GM19035 (cell line): ENCODE measurements at regions not wholly inside any gene's neighbourhood (a gene's known extent, or its start where the extent isn't known, plus 50 kb on each side); places are given as distances from the start of the nearest gene placed in this dataset.
A peak's percentile ranks its signal among the peaks of the same experiment; 100 is the strongest.

Experiments used
- ATAC-seq: cut with Tn5 transposase; IDR thresholded peaks from one replicate; pipeline ENCODE4 v1.9.1; 2021; ENCODE audit not compliant: unreplicated experiment

DNA sequence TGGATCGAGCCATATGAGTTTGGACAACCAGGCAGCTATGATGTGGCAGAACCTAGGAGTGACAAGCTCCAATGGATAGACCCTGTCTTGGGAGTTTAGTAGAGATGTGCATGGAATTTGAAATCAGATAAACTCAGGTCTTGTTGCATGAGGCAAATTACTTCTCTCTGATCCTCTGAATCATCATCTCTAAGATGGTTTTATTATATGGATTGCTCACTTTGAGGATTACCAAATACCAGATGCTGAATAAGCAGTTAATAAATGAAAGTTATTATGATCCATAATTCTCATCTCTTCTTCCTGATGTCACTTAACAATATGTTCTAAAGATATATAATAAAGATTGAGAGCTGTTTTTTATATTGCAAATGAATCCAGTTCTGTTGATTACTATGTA lies 622.2 kb downstream of the NTRK3 start:
- ATAC-seq: no peak

DNA sequence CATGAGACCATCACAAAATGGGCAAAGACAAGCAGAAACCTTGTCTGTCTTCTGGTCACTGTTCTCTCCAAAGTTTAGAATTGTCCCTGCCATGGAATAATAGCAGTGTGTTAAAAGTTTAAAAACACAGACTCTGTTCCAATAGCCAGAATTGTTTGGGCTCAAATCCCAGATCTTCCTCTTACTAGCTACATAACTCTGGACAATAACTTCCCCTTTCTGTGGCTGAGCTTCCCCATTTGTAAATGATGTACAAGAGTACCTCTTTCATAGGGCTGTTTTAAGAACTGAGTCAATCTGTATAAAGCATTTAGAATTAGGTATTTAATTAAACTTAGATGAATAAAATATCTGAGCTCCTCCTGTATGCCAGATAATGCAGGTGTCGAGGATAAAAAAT lies 623.0 kb downstream of the NTRK3 start:
- ATAC-seq: no peak

DNA sequence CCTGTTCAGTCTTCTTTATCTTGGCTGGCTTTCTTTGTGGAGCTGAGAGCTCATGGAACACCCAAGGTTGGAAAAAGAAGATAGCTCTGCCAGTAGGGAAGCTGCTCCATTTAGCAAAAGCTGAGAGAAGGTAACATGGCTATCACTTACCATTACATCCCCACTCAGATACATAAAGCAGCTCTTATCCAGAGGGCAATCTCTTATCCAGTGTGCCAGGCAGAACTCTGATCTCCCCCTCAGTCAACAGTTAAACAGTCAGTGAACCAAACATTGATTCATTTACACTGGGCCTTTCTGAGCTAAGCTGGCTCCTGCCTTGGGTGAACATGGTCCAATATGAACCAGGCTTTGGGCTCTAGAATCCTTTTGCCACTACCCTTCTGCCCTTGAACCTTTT lies 624.2 kb downstream of the NTRK3 start:
- no peak for ATAC-seq

DNA sequence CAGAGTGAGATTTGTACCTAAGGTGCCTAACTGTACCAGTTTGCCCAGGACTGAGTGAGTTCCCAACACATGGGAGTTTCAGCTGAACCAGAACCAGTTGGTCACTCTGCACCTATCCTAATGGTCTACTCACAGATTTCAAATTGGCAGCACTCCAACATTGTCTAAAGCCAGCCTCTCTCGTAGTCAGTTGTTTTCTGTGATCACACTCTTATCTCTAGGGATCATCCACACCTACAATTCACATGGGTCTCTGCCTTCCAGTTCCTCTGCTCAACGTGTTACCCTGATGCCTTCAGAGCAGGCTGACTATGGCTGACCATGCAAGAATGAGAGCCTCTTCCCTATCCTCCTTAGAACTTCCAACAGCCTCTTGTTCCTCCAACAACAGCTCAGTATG lies 624.8 kb downstream of the NTRK3 start:
- no peak for ATAC-seq

DNA sequence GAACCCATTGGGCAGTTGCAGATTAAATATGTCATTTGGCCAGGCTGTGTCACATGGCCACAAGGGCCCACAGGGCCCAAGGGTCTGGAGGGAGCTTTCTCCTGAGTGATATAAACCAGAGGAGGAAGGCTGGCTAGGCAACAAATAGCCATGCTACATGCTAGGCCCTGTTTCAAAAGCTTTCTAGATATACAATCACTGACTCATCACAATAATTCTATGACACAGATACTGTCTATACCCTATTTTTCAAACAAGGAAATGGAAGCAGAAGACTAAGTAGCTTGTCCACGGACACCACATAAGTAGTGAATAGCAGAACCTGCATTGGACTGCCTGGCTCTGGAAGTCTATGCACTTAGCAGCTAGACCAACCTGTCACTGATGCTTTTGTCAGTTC lies 625.4 kb downstream of the NTRK3 start:
- no peak for ATAC-seq

DNA sequence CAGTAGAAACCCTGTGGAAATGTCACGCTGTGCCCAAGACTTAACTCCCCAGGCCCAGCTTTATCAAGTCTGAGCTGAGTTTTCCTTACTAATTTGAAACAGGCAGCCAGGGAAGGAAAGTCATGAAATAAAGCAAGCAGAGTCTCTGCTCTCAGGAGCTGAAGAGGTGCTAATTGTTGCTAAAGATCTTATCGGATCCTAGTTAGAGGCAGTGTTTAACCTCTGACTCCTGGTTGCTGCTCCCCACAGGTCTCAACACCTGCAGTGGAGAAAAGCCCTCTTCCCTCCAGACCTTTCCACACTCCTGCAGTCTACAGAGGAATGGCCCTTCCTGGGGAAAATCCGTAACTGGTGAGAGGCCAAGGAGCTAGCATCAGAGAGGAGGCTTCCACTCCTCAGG lies 628.2 kb downstream of the NTRK3 start:
- no peak for ATAC-seq

DNA sequence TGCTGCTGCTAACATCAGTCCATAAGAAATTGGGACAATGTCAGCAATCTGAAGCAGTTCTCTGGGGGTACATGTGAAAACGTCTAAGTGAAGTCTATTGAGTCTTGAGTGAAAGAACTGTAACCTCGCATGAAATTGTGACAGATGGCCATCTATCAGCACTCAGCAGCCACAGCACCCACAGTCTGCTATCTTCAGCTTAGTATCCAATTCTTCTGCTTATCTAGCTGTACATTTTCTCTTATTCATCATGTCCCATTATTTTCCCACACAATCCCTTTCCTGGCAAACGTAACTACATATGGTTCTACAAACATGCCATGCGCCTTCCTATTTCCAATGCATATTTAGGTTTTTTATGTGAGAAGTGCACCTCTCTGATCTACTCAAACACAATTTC lies 629.7 kb downstream of the NTRK3 start:
- no peak for ATAC-seq

DNA sequence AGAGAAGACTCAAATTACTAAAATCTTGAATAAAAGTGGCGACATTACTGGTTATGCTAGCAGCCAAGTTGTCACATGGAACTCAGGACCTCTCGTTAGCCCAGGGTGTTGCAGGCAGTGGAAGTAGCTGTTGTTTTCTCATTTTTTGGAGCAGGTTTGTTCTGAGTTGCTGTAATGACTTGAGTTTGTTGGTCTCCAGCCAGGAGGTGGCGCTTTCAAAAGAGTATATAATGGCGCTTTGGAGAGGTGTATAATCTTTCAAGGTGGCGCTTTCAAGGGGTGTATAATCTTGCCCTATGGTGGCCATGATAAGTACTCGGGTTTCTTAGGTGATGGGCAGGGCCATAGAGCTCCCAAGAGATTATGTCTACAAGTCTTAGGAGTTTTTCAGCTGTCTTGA lies 632.7 kb downstream of the NTRK3 start:
- ATAC-seq: no peak

DNA sequence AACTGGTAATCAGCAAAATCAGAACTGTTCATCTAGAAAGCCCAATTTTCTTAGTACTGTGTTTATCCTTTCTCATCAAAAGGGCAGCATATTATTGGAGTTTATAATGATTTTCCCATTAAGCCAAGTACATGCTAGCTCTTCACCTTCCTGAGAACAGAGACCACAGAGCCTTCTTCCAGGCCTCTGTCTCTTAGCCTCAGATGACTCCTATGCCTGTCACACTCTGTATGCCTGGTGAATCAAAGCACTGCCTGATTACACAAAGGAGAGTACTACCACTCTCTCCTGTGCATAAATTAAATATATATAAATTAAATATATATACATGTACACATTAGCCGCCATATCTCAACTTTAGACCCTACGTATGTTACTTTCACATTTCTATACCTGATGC lies 636.1 kb downstream of the NTRK3 start:
- no peak for ATAC-seq

DNA sequence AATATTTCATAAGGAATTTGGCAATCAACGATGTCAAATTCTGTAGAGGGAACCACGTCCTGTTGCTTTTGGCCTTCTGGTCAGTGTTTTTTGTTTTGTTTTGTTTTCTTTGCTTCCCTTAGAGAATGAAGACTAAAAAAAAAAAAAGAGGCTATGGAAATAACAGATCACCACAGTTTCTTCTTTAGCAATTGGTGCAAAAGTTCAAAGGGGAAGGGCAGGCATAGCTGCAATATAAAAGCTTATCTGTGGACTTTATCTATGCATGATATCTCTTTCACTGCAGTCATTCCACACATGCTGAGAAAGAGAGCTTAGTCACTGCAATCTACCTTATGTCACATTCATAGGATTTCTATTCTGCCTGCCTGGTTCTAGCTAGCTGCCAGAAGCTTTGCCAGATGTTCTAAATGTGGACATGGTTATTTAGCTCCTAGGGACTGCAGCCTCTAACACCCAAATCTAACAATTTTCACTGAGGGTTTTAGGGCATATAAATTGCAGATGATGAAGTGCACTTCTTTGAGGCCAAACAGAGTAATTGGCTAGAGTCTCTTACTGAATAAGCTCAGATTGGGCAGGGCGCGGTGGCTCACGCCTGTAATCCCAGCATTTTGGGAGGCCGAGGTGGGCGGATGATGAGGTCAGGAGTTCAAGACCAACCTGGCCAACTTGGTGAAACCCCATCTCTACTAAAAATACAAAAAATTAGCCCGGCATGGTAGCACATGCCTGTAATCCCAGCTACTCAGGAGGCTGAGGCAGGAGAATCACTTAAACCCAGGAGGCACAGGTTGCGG lies 637.2 kb downstream of the NTRK3 start:
- ATAC-seq: no peak

DNA sequence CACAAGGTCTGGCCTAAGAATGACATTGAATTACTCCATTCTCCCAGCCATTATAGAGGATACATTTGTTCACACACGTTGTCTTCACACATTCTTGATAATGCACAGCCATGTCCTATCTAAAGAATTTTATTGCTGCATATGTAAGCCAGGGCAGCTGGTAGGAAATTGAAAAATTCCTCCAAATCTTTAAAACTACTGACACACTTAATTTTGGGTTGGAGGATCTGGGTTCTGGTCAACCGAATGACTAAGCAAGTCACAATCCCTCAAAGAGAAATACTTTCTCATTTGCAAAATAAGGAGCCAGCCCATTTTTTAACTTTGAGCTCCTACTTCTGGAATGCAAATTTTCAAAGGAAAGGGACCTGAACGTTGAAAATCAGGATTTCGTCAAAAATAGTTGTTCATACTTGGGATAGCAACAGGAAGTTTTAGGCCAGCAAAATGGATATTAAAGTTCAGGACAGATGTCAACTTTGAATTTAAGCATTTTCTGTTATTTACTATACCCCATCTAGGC lies 638.3 kb downstream of the NTRK3 start:
- no peak for ATAC-seq

DNA sequence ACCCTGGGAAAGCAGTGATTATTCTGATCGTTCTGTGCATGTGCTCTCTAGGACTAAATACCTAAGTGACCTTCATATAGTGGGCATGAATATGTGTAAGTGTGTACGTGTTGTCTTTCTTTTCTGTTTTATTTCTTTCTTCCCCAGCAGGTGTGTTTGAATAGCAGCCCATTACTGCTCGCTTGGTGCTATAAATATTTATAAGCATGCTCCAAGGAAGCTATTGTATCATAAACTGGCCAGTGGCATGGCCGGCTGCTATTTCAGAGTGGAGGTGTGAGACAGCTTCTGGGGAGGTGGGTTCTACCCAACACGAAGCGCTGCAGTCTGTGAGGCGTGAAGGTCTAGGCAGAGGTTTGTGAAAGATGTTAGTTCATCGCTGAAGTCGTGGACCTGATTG lies 641.8 kb downstream of the NTRK3 start:
- ATAC-seq: no peak

DNA sequence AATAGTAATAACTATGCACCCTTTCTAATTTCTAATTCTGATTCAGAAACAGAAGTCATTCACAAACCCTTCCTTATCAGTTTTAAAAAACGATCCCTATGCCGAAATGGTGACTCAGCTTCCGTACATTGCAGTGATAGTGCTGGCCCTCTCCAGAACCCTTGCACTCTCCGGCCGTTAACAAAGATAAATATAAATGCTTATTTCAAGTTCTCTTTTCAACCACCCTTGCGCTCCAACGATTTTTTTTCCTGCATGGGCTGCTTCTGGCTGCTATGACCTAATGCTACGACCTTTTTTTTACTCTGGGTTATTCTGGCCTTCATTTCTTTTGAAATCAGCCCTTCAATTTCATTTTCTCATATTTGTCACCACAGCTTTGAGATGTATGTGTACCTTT lies 646.2 kb downstream of the NTRK3 start:
- ATAC-seq: no peak

DNA sequence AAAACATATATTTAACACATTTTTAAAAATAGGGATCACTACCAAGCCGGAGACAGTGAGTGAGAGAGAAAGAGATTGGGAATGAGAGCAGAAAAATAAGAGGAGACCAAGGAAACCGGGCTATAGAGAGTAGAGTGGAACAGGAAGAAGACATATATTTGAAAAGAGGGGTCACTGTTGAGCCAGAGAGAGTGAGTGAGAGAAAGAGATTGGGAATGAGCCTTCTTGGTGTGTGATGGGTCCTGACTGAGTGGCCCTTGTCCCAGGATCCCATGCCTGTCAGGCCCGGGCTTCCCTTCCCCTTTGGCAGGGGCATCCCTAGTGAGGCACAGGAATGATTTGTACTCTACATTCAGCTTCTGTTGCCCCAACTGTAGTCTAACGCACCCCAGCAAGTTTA lies 646.6 kb downstream of the NTRK3 start:
- ATAC-seq: no peak

DNA sequence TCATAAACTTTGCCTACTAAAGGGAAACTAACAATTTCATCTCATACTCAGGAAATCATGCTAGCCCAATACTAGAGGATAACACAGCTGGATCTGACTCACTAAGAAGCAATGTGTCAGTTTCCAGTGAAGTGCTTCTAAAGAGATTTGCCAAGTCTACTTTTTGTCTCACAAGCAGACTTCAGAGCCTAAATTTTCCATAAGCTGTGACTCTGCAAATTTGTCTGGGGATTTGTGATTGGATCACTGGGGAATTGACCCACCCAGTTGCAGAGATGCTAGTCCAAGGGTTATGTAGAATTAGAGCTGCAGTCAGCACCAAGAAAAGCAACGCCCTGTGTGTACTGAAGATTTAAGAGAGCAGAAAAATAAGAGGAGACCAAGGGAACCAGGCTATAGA lies 647.1 kb downstream of the NTRK3 start:
- no peak for ATAC-seq

DNA sequence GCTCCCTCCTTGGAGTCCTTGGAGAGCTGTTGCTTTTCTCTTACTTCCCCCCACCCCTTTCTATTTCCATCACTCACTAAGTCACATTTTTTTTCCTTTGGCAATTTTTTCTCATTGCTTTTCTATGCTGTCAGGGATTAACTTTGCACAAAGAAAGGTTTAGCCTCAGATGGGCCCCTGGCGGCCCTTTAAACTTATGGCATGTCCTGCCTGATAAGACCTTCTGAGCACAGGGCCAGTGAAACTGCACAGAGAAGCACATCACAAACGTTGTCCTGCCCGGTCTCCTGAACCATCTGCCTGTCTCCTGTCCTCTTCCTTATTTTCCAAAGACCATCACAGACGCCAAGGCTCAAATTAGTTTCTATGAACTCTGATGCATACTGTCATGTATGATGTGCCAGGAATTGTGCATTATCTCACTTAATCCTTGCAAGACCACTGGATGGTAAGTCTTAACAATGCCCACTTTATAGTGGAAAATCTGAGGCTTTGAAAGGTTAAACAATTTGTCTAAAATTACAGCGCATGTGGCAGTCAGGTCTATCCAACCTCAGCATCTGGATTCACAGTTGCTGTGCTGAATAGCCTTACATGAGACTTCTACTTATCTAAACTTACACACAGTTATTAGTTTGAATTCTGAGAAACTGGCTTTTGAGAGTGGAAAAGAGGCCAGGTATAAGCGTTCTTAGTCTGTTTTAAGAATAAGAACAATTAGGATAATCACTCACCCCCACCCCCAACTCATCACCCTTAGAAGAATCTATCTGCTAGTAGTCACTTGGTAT lies 648.1 kb downstream of the NTRK3 start:
- ATAC-seq: no peak

DNA sequence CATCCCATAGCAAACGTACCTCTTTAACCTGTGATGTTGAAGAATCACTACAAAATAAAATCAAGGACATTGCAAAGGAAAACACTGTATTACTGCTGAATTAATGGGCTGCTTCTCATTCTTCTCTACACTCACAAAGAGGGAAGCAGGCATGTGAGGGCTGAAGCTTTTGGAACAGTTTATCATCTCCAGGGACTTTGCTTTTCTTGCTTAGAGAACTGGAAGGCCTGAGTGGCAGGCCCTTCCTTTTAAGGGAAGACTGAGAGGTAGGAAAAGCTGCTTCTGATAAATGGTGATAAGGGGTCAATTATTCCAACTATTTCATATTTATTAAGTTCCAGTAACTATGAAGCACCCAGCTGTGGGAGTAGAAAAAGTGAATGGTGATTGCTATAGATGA lies 649.6 kb downstream of the NTRK3 start:
- no peak for ATAC-seq

DNA sequence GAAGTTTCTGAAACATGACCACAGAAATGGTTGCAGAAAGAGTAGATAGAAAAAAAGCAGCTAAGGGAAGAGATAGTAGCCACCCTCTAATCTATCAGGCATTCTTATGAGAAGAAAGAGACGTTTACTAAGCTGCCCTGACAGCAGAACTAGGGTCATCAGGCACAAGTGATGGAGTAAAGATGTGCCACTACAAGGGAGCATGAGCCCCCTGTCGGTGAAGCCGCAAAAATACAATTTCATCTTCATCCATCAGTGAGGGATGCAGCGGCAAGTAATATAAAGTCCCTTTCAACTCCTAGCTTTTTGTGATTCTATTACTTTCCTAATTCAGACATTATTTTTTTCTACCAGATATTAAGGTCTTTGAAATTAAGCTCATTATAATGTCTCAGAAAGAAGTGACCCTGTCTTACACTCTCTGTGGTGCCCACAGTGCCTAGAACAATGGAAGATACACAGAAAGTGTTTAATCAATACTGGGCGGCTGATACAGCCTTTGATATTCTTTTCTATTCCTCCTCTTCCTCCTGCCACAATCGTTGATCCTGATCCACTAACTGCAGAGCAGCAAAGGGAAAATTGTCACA lies 651.6 kb downstream of the NTRK3 start:
- peak; percentile 59 for ATAC-seq

DNA sequence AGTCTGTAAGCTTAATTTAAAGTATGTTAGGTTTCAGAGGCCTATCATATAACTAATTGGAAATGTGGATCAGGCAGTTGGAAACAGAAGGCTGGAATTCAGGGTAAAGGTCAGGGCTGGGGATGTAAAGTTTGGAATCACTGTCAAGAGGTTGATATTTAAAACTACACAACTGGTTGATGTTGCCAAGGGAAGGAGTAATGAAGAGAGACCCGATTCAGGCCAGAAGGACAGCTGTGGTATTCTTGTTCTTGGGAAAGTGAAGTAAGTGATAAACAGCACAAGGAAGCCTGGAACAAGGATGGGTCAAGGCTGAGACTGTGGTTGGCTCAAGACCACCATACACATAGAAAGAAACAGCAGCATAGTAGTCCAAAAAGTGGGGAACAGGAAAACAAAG lies 654.2 kb downstream of the NTRK3 start:
- ATAC-seq: no peak

DNA sequence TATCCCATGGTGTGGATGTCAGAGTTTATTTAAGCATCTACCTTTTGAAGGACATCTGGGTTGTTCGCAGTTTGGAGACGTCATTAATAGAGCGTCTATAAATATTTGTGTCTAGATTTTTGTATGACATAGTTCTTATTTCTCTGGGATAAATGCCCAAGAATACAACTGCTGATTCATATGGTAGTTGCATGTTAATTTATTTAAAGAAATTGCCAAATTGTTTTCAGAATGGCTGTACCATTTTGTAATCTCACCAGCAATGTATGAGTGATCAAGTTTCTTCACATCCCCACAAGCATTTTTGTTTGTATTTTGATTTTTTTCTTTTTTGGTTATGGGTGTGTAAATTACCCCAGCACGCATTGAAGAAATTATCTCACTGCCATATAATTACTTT lies 656.9 kb downstream of the NTRK3 start:
- ATAC-seq: no peak

DNA sequence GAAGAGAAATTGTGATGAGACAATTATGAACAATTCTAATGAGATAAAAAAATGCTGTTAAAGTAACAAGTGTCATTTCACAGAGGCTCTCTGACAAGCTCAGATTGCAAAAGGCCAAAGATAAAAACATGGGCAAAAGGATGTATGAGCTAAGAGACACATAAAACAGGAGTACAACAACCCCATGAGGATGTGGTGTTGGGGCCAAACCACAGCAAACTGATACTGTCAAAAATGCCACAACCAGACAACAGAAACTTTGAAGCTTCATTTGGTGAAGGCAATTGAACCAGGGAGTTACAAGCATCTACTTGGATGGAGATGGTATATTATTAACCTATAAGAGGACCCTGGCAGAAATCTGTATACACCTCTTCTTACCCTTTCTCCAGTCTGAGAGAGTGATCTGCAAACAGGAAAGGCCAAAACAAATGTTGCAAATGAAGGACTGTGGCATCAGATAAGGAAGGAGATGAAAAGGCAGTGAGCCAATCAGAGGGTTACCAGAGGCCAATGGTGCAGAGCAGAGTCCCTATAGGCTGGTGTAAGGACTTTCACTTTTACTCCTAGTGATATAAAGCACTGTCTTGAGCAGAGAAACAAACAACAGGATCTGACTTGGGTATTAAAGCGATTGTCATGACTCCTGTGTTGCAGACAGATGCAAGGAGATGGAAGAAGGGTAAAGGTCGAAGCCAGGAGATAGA lies 659.0 kb downstream of the NTRK3 start:
- ATAC-seq: no peak
